OCI-LY7 (cell line): ENCODE measurements at regions not wholly inside any gene's neighbourhood (a gene's known extent, or its start where the extent isn't known, plus 50 kb on each side); places are given as distances from the start of the nearest gene placed in this dataset.

ENCODE experiments used
- BruUV-seq: library from RNA; stranded (reverse); fragments of 400-500 nt; replicated peaks from 2 replicates; lab custom pipeline; 2021; lab: Mats Ljungman, UMichigan
- CTCF ChIA-PET: fragments of 300-600 bp; sonication (Branson Sonifier 250); formaldehyde crosslinking; loops from one replicate; lab custom pipeline; 2022; ENCODE audit warnings: antibody characterized with exemption; ENCODE audit not compliant: unreplicated experiment; lab: Charles Lee
- POLR2A ChIA-PET: fragments of 300-600 bp; sonication (Branson Sonifier 250); formaldehyde crosslinking; loops from one replicate; lab custom pipeline; 2022; ENCODE audit warnings: antibody characterized with exemption; lab: Charles Lee
- DNase-seq: peaks from one replicate; pipeline ENCODE4 v3.0.0-alpha.2; 2015; ENCODE audit warnings: low spot score
- H2AFZ ChIP-seq: fragments of 200-600 bp; sonication (generic), shearing (Covaris generic); 2 replicates; pipeline ENCODE4 v1.6.1; 2014; ENCODE audit warnings: mild to moderate bottlenecking, antibody characterized with exemption, low read length, moderate library complexity
- H3K27ac ChIP-seq: fragments of 200-600 bp; sonication (generic); 2 replicates; pipeline ENCODE4 v1.5.1; 2014; ENCODE audit warnings: mixed run types, low read depth, mild to moderate bottlenecking, moderate library complexity, low read length, inconsistent platforms; ENCODE audit not compliant: poor library complexity, severe bottlenecking
- H3K36me3 ChIP-seq: fragments of 200-600 bp; sonication (generic); 2 replicates; pipeline ENCODE4 v1.6.1; 2014; ENCODE audit warnings: mild to moderate bottlenecking, antibody characterized with exemption, low read length, moderate library complexity, mixed read lengths; ENCODE audit not compliant: insufficient read depth
- H3K4me1 ChIP-seq: fragments of 200-600 bp; sonication (generic); 2 replicates; pipeline ENCODE4 v1.5.1; 2014; ENCODE audit warnings: mild to moderate bottlenecking, low read length; ENCODE audit not compliant: insufficient read depth, poor library complexity, severe bottlenecking
- H3K4me2 ChIP-seq: fragments of 200-600 bp; sonication (generic); 2 replicates; pipeline ENCODE4 v1.6.1; 2014; ENCODE audit warnings: mild to moderate bottlenecking, low read length
- H3K4me3 ChIP-seq: fragments of 200-600 bp; sonication (generic); 2 replicates; pipeline ENCODE4 v1.5.1; 2014; ENCODE audit warnings: mild to moderate bottlenecking, low read depth, low read length; ENCODE audit not compliant: poor library complexity, severe bottlenecking
- H3K79me2 ChIP-seq: fragments of 200-600 bp; sonication (generic); 2 replicates; pipeline ENCODE4 v1.6.1; 2016; ENCODE audit warnings: low read depth, mild to moderate bottlenecking, low read length, moderate library complexity, mixed read lengths; ENCODE audit not compliant: insufficient read depth
- H3K9me2 ChIP-seq: fragments of 200-600 bp; sonication (generic); 2 replicates; pipeline ENCODE4 v1.6.1; 2016; ENCODE audit warnings: mild to moderate bottlenecking, low read length, mixed read lengths; ENCODE audit not compliant: insufficient read depth
- H3K9me3 ChIP-seq: fragments of 200-600 bp; sonication (generic); 2 replicates; pipeline ENCODE4 v1.6.1; 2014; ENCODE audit warnings: mild to moderate bottlenecking, mixed run types, low read length, mixed read lengths
- H4K20me1 ChIP-seq: fragments of 200-600 bp; sonication (generic); 2 replicates; pipeline ENCODE4 v1.6.1; 2014; ENCODE audit warnings: mild to moderate bottlenecking, antibody characterized with exemption, low read length, moderate library complexity, mixed read lengths; ENCODE audit not compliant: insufficient read depth
- EZH2phosphoT487 ChIP-seq: fragments of 200-600 bp; sonication (generic); IDR thresholded peaks from 2 replicates; pipeline ENCODE4 v1.6.1; 2018; ENCODE audit warnings: low read depth, borderline replicate concordance, mild to moderate bottlenecking, mixed run types, antibody characterized with exemption, low read length, moderate library complexity, mixed read lengths
- intact Hi-C: fragments of 100-400 bp; cut with micrococcal nuclease; formaldehyde crosslinking; loops from one replicate; pipeline ENCODE4 v1.10.0; 2022; ENCODE audit not compliant: unreplicated experiment
- TF ChIP-seq, protein P1 (sequence below): fragments of 200-600 bp; sonication (generic); conservative IDR thresholded peaks from 2 replicates; pipeline ENCODE4 v1.5.1; 2014; ENCODE audit warnings: mild to moderate bottlenecking, antibody characterized with exemption, low read length, moderate library complexity, mixed read lengths

DNA sequence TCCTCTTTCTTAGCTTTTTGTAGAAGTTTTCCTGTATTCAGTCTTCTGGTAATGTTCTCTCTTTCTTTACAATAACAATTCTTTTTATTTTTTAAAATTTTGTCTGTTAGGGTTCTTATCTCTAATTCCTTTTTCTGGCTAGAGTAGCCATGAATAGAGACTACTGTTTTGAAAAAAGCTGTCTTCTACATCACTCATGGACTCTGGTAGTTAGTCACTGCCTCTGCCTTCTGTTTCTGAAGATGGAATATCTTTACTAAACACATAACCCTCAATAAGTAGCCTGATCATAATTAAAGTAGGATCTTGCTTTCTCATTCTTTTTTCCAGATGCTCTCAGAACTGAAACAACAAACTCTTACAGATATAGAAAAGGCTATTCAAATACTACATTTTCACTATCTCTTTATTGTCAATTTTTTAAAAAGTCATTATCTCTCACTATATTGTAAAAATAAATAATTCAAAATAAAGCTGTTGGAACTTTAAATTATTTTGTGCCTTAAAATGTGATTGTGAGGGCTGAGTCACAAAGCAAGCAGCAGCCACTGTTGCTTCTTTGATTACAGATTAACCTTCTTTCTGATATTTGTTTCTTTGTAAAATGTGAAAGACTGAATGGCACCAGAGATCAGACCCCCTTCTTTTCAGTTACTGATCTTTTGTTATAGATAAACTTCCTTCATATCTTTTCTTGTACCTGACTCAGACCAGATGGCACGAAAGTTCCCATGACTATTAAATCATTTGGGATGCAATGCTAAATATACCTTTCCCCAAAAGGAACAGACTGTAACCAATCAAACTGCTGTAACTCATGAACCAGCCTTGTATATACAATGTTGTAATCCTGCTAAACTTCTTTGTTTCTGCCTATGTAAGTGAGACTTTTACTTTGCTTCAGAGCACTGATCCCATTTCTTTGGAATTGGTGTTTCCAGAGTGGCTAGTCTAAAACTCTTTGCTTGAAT, 1159.5 kb downstream of the IGSF11 start:
- Histone ChIP-seq H3K36me3 (no peaks in the 10 kb centered on the region), H2AFZ (no peak overlapping the region), H3K9me2 (no peaks in the 10 kb centered on the region), H3K9me3 (no peaks in the 10 kb centered on the region), H3K4me2 (no peak overlapping the region), H4K20me1 (no peaks in the 10 kb centered on the region), H3K79me2 (no peaks in the 10 kb centered on the region), H3K4me3 (no peak overlapping the region), H3K4me1 (no peaks in the 10 kb centered on the region), H3K27ac (no peak overlapping the region)
- no peak for DNase-seq
- CTCF ChIA-PET, result no interaction called here
- POLR2A ChIA-PET, result interaction anchor here (0.6 to 1.1 kb wide), 4 partner anchors 10 to 366 kb away, joined by 3 read pairs; no protein-coding TSS in a partner anchor
- TF ChIP-seq, protein P1, sequence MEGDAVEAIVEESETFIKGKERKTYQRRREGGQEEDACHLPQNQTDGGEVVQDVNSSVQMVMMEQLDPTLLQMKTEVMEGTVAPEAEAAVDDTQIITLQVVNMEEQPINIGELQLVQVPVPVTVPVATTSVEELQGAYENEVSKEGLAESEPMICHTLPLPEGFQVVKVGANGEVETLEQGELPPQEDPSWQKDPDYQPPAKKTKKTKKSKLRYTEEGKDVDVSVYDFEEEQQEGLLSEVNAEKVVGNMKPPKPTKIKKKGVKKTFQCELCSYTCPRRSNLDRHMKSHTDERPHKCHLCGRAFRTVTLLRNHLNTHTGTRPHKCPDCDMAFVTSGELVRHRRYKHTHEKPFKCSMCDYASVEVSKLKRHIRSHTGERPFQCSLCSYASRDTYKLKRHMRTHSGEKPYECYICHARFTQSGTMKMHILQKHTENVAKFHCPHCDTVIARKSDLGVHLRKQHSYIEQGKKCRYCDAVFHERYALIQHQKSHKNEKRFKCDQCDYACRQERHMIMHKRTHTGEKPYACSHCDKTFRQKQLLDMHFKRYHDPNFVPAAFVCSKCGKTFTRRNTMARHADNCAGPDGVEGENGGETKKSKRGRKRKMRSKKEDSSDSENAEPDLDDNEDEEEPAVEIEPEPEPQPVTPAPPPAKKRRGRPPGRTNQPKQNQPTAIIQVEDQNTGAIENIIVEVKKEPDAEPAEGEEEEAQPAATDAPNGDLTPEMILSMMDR, result no peak
- TF ChIP-seq EZH2phosphoT487, result no peak
- intact Hi-C loops, result no loop called here
- BruUV-seq, result no TSS peak

DNA sequence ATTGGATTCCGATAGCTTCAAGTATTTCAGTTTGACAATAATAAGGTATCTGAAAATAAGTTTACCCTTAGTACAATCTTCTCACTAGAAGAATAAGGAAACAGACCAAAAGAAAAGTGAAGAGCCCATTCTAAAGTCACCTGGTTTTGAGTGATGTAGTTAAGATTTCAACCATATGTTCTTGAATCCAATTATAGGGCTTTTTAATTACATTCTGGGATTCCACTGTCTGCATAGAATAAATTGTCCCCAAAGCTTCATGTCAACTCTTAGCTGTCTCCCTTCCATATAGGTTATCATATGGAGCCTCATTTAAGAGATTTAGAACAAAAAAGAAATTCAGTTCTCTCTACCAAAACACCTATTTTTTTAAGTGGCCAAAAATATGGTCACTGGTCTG, 1158.8 kb downstream of the IGSF11 start:
- Histone ChIP-seq H3K4me2 (no peak overlapping the region), H3K4me1 (no peaks in the 10 kb centered on the region), H2AFZ (no peak overlapping the region), H3K4me3 (no peak overlapping the region), H3K9me2 (no peaks in the 10 kb centered on the region), H3K79me2 (no peaks in the 10 kb centered on the region), H3K27ac (no peak overlapping the region), H3K9me3 (no peaks in the 10 kb centered on the region), H4K20me1 (no peaks in the 10 kb centered on the region), H3K36me3 (no peaks in the 10 kb centered on the region)
- CTCF ChIA-PET, result no interaction called here
- no TSS peak for BruUV-seq
- no peak for DNase-seq
- POLR2A ChIA-PET, result interaction anchor here (0.6 to 1.1 kb wide), 3 partner anchors 52 to 367 kb away, joined by 3 to 4 read pairs (median 3); no protein-coding TSS in a partner anchor
- intact Hi-C loops, result no loop called here
- no peak for TF ChIP-seq EZH2phosphoT487
- TF ChIP-seq, protein P1, result no peak

DNA sequence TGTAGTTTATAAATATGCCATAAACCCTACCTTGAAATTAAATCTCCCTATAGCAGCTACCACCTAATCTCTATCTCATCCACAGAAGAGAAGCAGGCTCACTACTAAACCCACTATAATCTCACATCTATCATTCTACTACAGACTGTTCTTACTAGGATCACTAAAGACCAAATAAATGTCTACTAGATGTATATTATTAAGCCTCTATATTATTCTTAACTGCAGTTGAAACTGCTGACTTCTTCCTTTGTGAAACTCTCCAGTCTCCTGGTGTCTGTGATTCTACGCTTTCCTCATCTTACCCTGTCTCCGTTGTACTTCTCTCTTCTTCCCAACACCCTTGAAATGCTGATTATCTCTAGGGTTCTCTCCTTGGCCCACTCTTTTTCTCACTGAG, 1154.0 kb downstream of the IGSF11 start:
- POLR2A ChIA-PET, result no interaction called here
- Histone ChIP-seq H3K9me3 (no peaks in the 10 kb centered on the region), H3K4me3 (no peak overlapping the region), H3K4me2 (no peak overlapping the region), H3K36me3 (no peaks in the 10 kb centered on the region), H3K4me1 (peaks cover 15% of the 10 kb centered on the region), H2AFZ (no peak overlapping the region), H3K79me2 (no peaks in the 10 kb centered on the region), H3K9me2 (no peaks in the 10 kb centered on the region), H4K20me1 (no peaks in the 10 kb centered on the region), H3K27ac (no peak overlapping the region)
- BruUV-seq, result TSS peak; percentile 40
- DNase-seq, result no peak
- CTCF ChIA-PET, result no interaction called here
- intact Hi-C loops, result no loop called here
- TF ChIP-seq, protein P1, result no peak
- no peak for TF ChIP-seq EZH2phosphoT487
